ENCODE measurements at regions not wholly inside any gene's neighbourhood (a gene's known extent, or its start where the extent isn't known, plus 50 kb on each side); places are given as distances from the start of the nearest gene placed in this dataset.

DNA sequence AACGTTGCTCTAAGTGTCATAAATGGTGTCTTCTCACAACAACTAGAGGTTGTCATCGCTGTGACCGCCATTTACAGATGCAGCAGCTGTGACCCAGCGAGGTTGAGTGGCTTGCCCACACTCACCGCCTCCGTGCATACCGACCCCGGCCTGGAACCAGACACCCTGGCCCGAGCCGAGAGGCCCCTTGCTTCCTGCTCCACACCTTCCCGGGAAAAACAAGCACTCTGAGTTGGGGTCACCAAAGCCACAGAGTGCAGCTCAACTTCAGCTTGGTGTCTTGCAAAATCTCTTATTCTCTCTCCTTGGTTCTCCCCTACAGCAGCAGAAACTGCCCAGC is 115.7 kb upstream of the PPP2R2D start:
- no peak for DNase-seq (ENCODE audit: low read depth in 2 of 2, low spot score in 1 of 2)

- no peak for DNase-seq (ENCODE audit: low read depth in 2 of 2, low spot score in 1 of 2)
Measured at GRCh38 chr10:131786756-131787605, 113.8 kb upstream of the PPP2R2D start.

GRCh38 chr10:131787961-131788360 is 112.8 kb upstream of the PPP2R2D start:
- DNase-seq (ENCODE audit: low read depth in 2 of 2, low spot score in 1 of 2): no peak

DNA sequence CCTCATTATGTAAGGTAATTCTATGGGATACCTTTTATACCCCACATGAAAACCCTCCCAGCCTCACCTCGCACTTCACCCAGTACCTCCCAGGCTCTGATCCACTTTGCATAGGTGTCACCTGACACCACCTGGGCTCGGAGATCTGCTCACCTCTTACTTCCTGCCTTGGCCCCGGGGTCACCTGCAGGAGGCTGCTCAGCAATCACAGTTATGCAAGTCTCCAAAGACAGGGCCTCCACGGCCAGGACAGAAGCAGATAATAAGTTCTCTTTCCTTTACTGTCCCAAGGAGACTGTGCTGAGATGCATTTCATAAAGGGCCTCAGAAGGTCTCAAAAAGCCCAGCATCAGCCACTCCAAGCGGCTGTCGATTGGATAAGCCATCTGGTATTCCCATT is 112.4 kb upstream of the PPP2R2D start:
- DNase-seq (ENCODE audit: low read depth in 2 of 2, low spot score in 1 of 2): no peak

DNA sequence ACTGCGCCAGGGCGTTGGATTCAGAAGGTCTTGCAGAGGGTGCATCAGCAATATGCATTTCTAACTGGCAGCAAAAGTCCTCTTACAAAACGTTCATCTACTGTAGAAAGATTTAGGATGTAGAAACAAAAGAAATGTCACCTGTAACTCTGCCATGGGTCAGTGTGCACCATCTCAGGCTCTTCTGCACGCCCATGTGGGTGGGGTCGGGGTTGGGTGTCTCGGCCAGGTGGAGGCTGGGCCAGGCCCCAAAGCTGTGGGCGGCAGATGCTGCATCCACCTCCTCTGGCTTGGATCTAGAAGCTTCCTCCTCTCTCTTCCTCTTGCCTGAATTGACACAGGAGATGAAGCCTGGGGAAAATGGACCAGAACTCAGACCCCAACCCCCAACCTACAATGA is 111.3 kb upstream of the PPP2R2D start:
- DNase-seq (ENCODE audit: low read depth in 2 of 2, low spot score in 1 of 2): no peak

- no peak for DNase-seq (ENCODE audit: low read depth in 2 of 2, low spot score in 1 of 2)
Measured at GRCh38 chr10:131790021-131790420, 110.8 kb upstream of the PPP2R2D start.

- no peak for DNase-seq (ENCODE audit: low read depth in 2 of 2, low spot score in 1 of 2)
Measured at GRCh38 chr10:131792011-131792651, 108.7 kb upstream of the PPP2R2D start.

GRCh38 chr10:131792809-131793208 is 108.0 kb upstream of the PPP2R2D start:
- no peak for DNase-seq (ENCODE audit: low read depth in 2 of 2, low spot score in 1 of 2)

- DNase-seq (ENCODE audit: low read depth in 2 of 2, low spot score in 1 of 2): no peak
Measured at GRCh38 chr10:131795761-131796160, 105.0 kb upstream of the PPP2R2D start.

DNA sequence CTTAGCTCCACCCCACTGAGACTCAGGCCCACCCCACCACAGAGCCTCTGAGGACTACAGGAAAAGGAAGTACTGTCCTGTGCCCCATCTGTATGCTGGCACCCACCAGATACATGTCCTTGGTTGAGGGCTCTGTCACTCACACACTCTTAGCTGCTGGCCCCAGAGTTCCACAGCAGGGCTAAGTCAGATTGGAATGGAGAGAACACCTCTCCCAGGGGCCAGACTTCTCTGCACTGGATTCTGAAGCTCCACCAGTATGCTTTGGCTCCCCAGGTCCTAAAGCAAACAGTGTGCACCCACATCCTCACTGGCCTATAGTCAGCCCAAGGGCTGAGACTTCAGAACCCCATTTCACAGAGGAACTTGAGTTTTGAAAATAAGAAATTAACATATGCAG is 103.2 kb upstream of the PPP2R2D start:
- DNase-seq (ENCODE audit: low read depth in 2 of 2, low spot score in 1 of 2): no peak

- DNase-seq (ENCODE audit: low read depth in 2 of 2, low spot score in 1 of 2): no peak
Measured at GRCh38 chr10:131799429-131799828, 101.4 kb upstream of the PPP2R2D start.

DNA sequence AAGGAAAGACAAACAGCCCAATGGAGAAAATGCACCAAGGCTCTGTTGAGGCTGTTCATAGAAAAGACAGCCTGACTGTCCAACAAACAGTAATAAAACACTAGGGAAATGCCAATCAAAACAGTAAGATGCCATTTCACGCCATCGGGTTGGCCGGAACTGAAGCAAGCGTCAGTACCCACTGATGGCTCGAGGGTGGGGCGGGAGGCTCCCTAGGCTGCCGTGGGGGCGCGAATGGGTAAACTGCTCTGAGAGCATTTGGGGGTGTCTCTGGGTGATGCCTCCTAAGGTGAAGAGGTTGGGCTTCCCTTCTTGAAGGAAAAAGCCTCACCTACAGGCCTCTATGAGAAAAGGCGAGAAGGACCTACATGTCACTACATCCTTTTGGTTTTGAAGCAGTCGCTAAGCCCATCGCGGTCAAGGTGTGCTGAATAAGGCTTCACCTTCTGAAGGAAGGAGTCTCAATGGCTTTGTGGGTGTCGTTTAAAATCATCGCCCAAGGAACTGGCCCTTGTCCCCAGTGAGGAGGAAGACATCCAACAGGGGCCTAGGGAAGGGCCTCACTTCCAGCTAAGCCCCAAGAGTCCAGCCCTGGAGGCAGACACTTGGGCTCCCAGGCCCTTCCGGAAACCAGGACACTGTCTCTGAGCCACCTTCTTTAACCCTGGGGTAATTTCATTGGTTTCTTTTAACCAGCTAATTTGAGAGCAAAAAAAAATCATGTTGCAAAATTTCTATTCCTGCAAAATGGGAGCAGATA is 98.5 kb upstream of the PPP2R2D start:
- DNase-seq (ENCODE audit: low read depth in 2 of 2, low spot score in 1 of 2): no peak

GRCh38 chr10:131802996-131803395 is 97.8 kb upstream of the PPP2R2D start:
- no peak for DNase-seq (ENCODE audit: low read depth in 2 of 2, low spot score in 1 of 2)

DNA sequence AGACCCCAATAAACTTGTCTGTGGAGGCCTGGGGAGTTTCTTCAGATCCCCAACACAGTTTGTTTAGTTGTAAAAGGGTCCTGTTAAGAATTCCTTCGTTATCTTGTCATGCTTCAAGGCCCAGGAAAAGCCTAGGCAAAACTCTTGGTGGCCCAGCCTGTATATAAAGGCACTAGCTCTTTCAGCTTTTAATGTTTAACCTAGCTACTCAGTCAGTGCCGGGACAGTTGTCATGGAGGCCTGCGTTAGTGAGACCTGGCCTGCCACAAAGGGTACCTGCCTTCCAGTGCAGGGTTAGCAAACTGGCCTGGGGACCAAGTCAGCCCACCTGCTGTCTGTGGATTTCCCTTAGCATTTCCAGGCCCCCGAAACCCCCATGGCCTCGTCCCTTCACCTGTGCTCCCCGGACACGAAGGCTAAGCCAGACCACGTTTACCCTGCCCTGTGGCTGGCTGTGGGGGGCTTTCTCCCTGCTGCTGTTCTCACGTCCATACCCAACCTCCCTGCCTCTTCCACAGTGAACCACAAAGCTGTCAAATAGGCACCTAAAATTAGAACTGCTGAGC is 96.9 kb upstream of the PPP2R2D start:
- no peak for DNase-seq (ENCODE audit: low read depth in 2 of 2, low spot score in 1 of 2)

DNA sequence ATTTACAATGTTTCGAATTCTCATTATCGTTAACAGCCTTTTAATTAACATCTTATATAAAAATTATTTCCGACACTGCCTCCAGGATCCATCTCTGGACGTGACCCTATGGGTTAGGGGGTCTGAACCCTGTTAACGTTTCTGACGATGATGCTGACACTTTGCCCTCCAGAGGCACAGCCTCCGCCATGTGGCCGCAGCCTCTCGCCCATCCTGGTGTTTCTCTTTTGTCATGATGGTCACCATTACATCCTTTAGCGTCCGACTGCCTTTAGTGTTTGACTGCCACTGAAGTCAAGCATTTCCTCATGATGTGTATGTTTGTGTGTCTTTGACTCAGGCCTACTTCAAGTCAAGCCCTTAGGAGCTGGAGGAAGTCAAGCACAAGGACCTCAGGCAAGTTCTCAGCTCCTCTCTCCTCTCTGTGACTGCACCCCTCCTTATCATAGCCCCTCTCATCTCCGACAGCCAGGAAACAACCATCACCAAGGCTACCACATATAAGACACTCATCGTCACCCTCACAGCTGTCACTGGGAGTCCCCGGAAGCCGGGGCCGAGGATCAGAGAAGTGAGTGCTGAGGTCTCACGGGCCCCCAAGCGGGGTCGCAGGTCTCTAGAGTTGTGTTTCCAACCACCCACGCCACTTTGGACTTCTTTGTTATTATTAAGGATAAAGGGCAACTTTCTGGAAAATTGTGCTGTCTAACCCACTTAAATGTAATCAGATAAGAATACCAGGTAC is 96.1 kb upstream of the PPP2R2D start:
- no peak for DNase-seq (ENCODE audit: low read depth in 2 of 2, low spot score in 1 of 2)

GRCh38 chr10:131805696-131806095 is 95.1 kb upstream of the PPP2R2D start:
- no peak for DNase-seq (ENCODE audit: low read depth in 2 of 2, low spot score in 1 of 2)

DNA sequence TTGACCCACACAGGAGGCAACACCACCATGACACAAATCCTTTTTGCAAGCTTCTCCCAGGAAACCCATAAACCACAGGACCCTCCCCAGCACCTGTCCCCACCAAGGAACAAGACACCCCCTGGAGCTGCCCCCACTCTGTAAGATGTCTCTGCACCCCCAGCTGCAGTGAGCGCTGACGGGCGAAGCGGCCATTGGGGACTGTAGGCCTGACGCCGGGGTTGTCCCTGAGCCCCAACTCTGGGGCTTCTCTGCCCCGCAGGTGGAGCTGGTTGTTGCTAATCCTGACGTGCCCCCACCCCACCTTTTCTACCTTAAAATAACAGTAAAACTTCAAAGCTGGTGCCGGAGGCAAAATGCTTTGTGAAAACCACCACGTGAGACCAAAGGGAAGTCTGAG is 94.7 kb upstream of the PPP2R2D start:
- no peak for DNase-seq (ENCODE audit: low read depth in 2 of 2, low spot score in 1 of 2)

DNA sequence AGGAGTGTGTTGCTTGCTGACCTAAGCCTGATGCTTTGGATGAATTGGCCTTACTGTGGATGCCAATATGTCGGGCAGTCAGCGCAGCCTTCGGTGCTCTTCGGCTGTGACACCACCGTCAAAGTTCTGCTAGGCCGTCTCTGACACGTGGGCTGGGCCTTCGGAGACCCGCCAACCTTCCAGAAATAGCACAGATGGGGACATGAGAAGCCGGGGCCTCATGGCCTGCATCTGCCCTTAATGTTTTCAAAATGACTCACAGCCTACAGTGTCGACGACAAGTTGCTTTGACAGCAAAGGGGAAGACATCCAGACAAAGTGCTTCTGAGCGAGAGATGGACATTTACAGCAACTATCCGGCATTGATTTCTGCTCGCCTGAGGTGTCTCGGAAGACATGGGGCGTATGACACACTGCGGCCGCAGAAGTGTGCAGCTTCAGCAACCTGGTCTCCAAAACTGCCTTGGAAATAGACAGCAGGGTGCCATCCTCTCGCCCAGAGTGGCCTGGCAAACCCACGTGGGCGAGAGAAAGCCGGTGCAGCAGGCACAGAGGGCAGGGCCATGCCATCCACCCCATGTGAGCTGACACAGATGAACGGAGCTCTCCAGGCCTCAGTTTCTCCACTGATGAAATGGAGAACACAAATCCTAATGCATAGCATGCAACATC is 94.0 kb upstream of the PPP2R2D start:
- DNase-seq (ENCODE audit: low read depth in 2 of 2, low spot score in 1 of 2): no peak

DNA sequence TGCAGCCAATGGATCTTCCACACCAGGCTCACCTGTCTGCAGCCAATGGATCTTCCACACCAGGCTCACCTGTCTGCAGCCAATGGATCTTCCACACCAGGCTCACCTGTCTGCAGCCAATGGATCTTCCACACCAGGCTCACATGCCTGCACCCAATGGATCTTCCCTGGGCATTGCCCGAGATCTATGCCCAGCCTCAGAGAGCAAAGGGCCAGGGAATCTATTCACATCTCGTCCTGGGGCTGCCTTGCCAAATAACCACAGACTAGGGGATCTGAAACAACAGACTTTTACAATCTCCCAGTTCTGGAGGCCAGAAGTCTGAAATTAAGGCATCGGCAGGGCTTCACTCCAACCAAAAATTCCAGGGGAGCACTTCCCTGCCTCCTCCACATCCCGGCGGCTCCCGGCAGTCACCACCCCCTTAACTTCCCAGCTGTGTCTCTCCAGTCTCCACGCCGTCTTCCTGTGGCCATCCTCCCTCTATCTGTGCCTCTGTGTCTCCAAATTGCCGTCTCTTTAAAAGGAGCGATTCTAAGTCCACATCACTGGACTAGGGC is 92.4 kb upstream of the PPP2R2D start:
- no peak for DNase-seq (ENCODE audit: low read depth in 2 of 2, low spot score in 1 of 2)
